Body of pancreas (tissue), 4 donors: ENCODE measurements at regions not wholly inside any gene's neighbourhood (a gene's known extent, or its start where the extent isn't known, plus 50 kb on each side); places are given as distances from the start of the nearest gene placed in this dataset.

Experiments
- ATAC-seq: fragments of 150-250 bp; one replicate; pipeline ENCODE4 v1.9.1; 2016
- DNase-seq, 4 donors: peaks; one replicate each; pipeline ENCODE4 v3.0.0-alpha.2; 2019
- H3K27ac ChIP-seq, 4 donors: fragments of 200-600 bp; sonication (generic); 1 replicate in 3 of 4; 2 replicates in 1 of 4; pipeline versions ENCODE4 v1.5.1 to v1.6.1; 2016 to 2019; ENCODE audit warnings: mild to moderate bottlenecking in 1 of 4, mixed read lengths in 1 of 4, moderate library complexity in 1 of 4
- H3K27me3 ChIP-seq, 2 donors: fragments of 200-600 bp; sonication (generic); one replicate each; pipeline ENCODE4 v1.6.0; 2016; ENCODE audit warnings: mild to moderate bottlenecking in 1 of 2
- H3K36me3 ChIP-seq, 2 donors: fragments of 200-600 bp; sonication (generic); replicated peaks in 1 of 2; 2 replicates each; pipeline ENCODE4 v1.5.1; 2016; ENCODE audit warnings: low read depth in 2 of 2; ENCODE audit not compliant: insufficient read depth in 1 of 2
- H3K4me1 ChIP-seq: fragments of 200-600 bp; sonication (generic); one replicate; pipeline ENCODE4 v1.6.0; 2016
- H3K4me3 ChIP-seq, 2 donors: fragments of 200-600 bp; sonication (generic); 1 replicate in 1 of 2; 2 replicates in 1 of 2; pipeline ENCODE4 v1.5.1; 2016 to 2019
- H3K9me3 ChIP-seq, 3 donors: fragments of 200-600 bp; sonication (generic); 1 replicate in 2 of 3; 2 replicates in 1 of 3; pipeline ENCODE4 v1.5.1; 2016
- CTCF ChIP-seq, 7 experiments: fragments of 450-650 bp in 4 of 7; fragments of 200-600 bp in 3 of 7; sonication (generic) in 3 of 7; IDR thresholded peaks; one replicate each; pipeline ENCODE4 v1.5.1; 2016 to 2019; ENCODE audit warnings: antibody characterized with exemption in 7 of 7
- POLR2A ChIP-seq, 3 donors: fragments of 450-650 bp; IDR thresholded peaks; one replicate each; pipeline ENCODE4 v1.6.1; 2016; ENCODE audit warnings: antibody characterized with exemption in 3 of 3, mild to moderate bottlenecking in 2 of 3
- WGBS, 2 donors: methylation state at CpG; one replicate each; pipeline ENCODE4 v1.1.5; 2017; 5-methylcytosine and 5-hydroxymethylcytosine counted together
- intact Hi-C: fragments of 100-400 bp; cut with DNase I; formaldehyde crosslinking; loops from one replicate; pipeline ENCODE4 v1.15.1; 2023

GRCh38 chrX:69024931-69025330 is 140.3 kb downstream of the PJA1 start:
- Histone ChIP-seq H3K36me3 (no peaks in the 10 kb centered on the region), H3K27ac (no peak overlapping the region), H3K27me3 (no peaks in the 10 kb centered on the region), H3K4me1 (no peaks in the 10 kb centered on the region), H3K4me3 (no peak overlapping the region), H3K9me3 (no peaks in the 10 kb centered on the region)
- intact Hi-C loops, result no loop called here
- peak; percentile 59 for ATAC-seq
- no peak for TF ChIP-seq POLR2A (IDR thresholded peaks at IDR 0.05)
- WGBS, 2 donors, result 31 to 40% methylated on average over 1 to 4 of the region's 4 CpGs
- DNase-seq, result peak; percentile 36 to 66 (median 59)

- DNase-seq (no peak), ATAC-seq (no peak)
- Histone ChIP-seq H3K36me3 (no peaks in the 10 kb centered on the region), H3K4me3 (no peak overlapping the region), H3K27me3 (no peaks in the 10 kb centered on the region), H3K27ac (no peak overlapping the region), H3K9me3 (no peaks in the 10 kb centered on the region), H3K4me1 (no peaks in the 10 kb centered on the region)
- WGBS, 2 donors, result 83 to 91% methylated on average over 3 to 6 of the region's 10 CpGs
- intact Hi-C loops, result no loop called here
- TF ChIP-seq POLR2A (IDR thresholded peaks at IDR 0.05) (no peak), CTCF (IDR thresholded peaks at IDR 0.05) (no peak)
These were observed 141.0 kb downstream of the PJA1 start for GRCh38 chrX:69024161-69024736.

GRCh38 chrX:69022430-69022829 is 142.8 kb downstream of the PJA1 start:
- Histone ChIP-seq H3K4me1 (no peaks in the 10 kb centered on the region), H3K9me3 (no peaks in the 10 kb centered on the region), H3K27ac (no peak overlapping the region), H3K36me3 (no peaks in the 10 kb centered on the region), H3K4me3 (no peak overlapping the region), H3K27me3 (no peaks in the 10 kb centered on the region)
- intact Hi-C loops, result no loop called here
- TF ChIP-seq POLR2A (IDR thresholded peaks at IDR 0.05), result no peak
- TF ChIP-seq CTCF (IDR thresholded peaks at IDR 0.05), result no peak
- no peak for ATAC-seq
- no peak for DNase-seq

GRCh38 chrX:69021141-69021960 is 143.9 kb downstream of the PJA1 start:
- Histone ChIP-seq H3K9me3 (no peaks in the 10 kb centered on the region), H3K27me3 (no peaks in the 10 kb centered on the region), H3K4me1 (no peaks in the 10 kb centered on the region), H3K27ac (no peak overlapping the region), H3K36me3 (no peaks in the 10 kb centered on the region), H3K4me3 (no peak overlapping the region)
- TF ChIP-seq CTCF (IDR thresholded peaks at IDR 0.05) (no peak), POLR2A (IDR thresholded peaks at IDR 0.05) (no peak)
- DNase-seq (no peak), ATAC-seq (no peak)
- 65 to 84% methylated on average over 7 to 10 of the region's 10 CpGs for WGBS, 2 donors
- intact Hi-C loops, result no loop called here

GRCh38 chrX:69020316-69020715 is 144.9 kb downstream of the PJA1 start:
- Histone ChIP-seq H3K4me1 (no peaks in the 10 kb centered on the region), H3K27me3 (no peaks in the 10 kb centered on the region), H3K36me3 (no peaks in the 10 kb centered on the region), H3K4me3 (no peak overlapping the region), H3K27ac (no peak overlapping the region), H3K9me3 (no peaks in the 10 kb centered on the region)
- intact Hi-C loops, result no loop called here
- TF ChIP-seq POLR2A (IDR thresholded peaks at IDR 0.05) (no peak), CTCF (IDR thresholded peaks at IDR 0.05) (no peak)
- DNase-seq (no peak), ATAC-seq (no peak)
- 70 to 81% methylated on average over 3 of the region's 3 CpGs for WGBS, 2 donors
